ENCODE measurements at regions not wholly inside any gene's neighbourhood (a gene's known extent, or its start where the extent isn't known, plus 50 kb on each side); places are given as distances from the start of the nearest gene placed in this dataset.

DNA sequence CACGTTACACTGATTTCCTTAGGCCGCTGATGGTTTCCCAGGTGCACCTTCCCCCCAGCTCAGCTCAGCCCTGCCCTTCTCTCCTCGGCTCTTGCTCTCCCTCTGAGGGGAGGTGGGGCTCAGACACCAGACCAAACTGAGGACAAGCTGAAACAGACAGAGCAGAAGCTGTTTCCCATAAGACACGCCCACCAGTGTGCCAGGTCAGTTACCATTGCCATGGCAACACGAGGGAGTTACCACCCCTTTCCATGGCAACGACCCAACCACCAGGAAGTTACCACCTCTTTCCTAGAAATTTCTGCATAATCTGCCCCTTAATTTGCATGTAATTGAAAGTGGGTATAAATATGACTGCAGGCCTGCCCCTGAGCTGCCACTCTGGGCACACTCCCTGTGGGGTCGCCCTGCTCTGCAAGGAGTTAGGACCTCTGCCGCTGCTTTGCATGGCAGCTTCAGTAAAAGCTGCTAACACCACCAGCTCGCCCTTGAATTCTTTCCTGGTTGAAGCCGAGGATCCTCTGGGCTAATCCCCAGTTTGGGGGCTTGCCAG lies 120.9 kb upstream of the SMIM21 start:
- no peak overlapping the region for H3K4me3 ChIP-seq (ENCODE audit: low read depth, low read length)
- DNase-seq (ENCODE audit: low read depth): peak; percentile 26
- no peak for TF ChIP-seq CTCF (IDR thresholded peaks at IDR 0.05; ENCODE audit: insufficient read depth, low read depth, low read length)

- TF ChIP-seq CTCF (IDR thresholded peaks at IDR 0.05; ENCODE audit: insufficient read depth, low read depth, low read length): no peak
- DNase-seq (ENCODE audit: low read depth): no peak
Observed at GRCh38 chr18:75546964-75547363, 119.5 kb upstream of the SMIM21 start.

DNA sequence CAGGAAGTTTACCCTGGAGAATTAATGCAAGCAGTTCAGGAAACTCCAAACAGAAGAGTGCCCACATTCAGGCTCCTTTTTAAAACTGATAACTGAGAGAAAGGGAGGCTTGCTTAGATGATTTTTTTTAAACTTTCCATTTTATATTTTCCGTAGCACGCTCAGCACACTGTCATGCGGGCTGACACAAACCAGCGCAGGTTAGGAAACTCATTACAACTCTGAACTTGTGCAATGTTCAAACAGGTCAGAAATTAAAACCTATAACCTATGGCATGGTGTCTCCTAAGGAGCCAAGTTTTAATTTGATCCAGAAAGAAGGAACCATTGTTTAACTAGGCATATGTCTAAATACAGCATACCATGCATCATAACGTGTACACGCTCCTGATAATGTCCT lies 117.7 kb upstream of the SMIM21 start:
- no peak overlapping the region for H3K4me3 ChIP-seq (ENCODE audit: low read depth, low read length)
- TF ChIP-seq CTCF (IDR thresholded peaks at IDR 0.05; ENCODE audit: insufficient read depth, low read depth, low read length): no peak
- peak; percentile 26 for DNase-seq (ENCODE audit: low read depth)

More at GRCh38 chr18:75546964-75547363, 119.5 kb upstream of the SMIM21 start:
- H3K4me3 ChIP-seq (ENCODE audit: low read depth, low read length): no peak overlapping the region

- no peak overlapping the region for H3K4me3 ChIP-seq (ENCODE audit: low read depth, low read length)
- no peak for TF ChIP-seq CTCF (IDR thresholded peaks at IDR 0.05; ENCODE audit: insufficient read depth, low read depth, low read length)
- DNase-seq (ENCODE audit: low read depth): peak; percentile 62
Observed at GRCh38 chr18:75544496-75544895, 117.0 kb upstream of the SMIM21 start.

- H3K4me3 ChIP-seq (ENCODE audit: low read depth, low read length): no peak overlapping the region
- no peak for DNase-seq (ENCODE audit: low read depth)
- no peak for TF ChIP-seq CTCF (IDR thresholded peaks at IDR 0.05; ENCODE audit: insufficient read depth, low read depth, low read length)
Observed at GRCh38 chr18:75544051-75544481, 116.6 kb upstream of the SMIM21 start.

- TF ChIP-seq CTCF (IDR thresholded peaks at IDR 0.05; ENCODE audit: insufficient read depth, low read depth, low read length): no peak
- no peak overlapping the region for H3K4me3 ChIP-seq (ENCODE audit: low read depth, low read length)
- DNase-seq (ENCODE audit: low read depth): peak; percentile 76
Observed at GRCh38 chr18:75538727-75539126, 111.2 kb upstream of the SMIM21 start.

GRCh38 chr18:75533950-75534349 lies 106.4 kb upstream of the SMIM21 start:
- peak; percentile 55 for DNase-seq (ENCODE audit: low read depth)
- no peak overlapping the region for H3K4me3 ChIP-seq (ENCODE audit: low read depth, low read length)
- TF ChIP-seq CTCF (IDR thresholded peaks at IDR 0.05; ENCODE audit: insufficient read depth, low read depth, low read length): no peak

All from fibroblast of villous mesenchyme (primary cell).